ENCODE measurements at regions not wholly inside any gene's neighbourhood (a gene's known extent, or its start where the extent isn't known, plus 50 kb on each side); places are given as distances from the start of the nearest gene placed in this dataset.

DNA sequence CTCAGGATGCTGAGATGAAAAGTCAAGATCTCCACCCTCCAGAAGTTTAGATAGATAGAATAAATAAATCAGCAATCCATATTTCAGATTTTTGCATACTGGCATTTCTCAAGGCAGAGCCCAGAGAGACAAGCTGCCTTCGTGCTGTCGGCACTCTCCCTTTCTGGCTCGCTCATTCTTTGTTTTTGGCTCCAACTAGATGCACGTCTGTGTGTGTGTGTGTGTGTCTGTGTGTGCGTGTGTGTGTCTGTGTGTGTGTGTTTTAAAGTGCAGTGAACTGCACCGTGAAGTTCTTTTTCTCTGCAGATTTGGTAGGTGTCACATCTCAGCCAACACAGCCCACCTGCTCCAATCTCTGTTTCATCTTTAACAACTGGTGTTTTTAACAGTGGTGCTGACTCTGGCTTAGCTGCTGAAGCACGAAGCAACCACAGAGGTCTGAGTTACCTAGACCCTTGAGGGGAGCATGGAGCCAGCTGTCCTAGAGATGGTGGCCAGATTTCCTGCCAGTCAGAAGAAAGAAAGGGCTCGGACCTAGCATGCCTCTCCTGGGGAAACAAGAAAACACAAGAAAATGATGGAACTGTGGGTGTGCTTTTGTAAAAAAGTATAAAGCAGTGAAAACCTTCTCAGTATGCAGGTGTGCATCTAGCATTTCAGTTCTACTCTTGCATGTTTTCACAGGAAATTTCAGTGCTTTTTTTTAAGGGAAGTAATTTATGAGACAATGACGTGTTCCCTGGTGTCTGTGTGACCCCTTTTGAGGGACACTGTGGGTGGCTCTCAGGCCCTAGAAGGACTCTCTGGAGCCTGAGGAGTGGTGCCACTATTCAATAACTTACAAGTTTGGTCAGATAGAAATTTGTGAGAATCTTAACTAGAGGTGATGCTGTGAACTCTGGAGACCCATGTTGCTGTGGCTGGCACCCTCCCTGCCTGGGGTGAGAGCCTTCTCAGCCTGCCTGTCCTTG, 364.3 kb downstream of the RNF144A start (continued):
- no peak for TF ChIP-seq CLOCK (CRISPR knock-in tag; IDR thresholded peaks at IDR 0.05; ENCODE audit: borderline replicate concordance)
- TF ChIP-seq ZNF589 (CRISPR knock-in tag; IDR thresholded peaks at IDR 0.05; ENCODE audit: low read depth), result no peak

DNA sequence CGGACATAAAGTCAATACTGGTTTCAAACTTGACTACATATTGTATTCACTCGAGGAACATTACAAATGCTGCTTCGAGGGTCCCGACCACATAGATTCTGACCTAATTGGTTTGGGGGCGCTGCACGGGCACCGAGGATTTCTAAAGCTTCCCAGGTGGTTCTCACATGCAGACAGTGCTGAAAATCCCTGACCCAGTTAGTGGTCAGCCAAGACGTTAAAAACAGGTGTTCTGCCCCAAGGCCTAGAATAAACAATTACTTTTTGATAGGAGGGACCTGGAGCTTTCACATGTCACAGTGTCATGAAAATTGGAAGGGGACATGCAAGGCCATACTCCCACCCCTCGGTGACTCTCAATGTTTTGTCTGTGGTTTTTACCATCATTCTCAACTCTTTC, 368.9 kb downstream of the RNF144A start:
- ChIA-PET POLR2A (no interaction called here), CTCF (ENCODE audit: low intra/inter-chr PET ratio) (no interaction called here)
- ATAC-seq, result no peak
- WGBS (ENCODE audit: insufficient coverage, low coverage, missing lambda C conversion rate), result 0% methylated on average over 9 of the region's 9 CpGs
- BruUV-seq (replicated peaks), result no TSS peak
- H3K27ac ChIP-seq (ENCODE audit: extremely low read depth, low read depth, low read length), result no peak overlapping the region
- no peaks in the 10 kb centered on the region for H4K20me1 ChIP-seq (replicated peaks; ENCODE audit: control insufficient read depth, insufficient read depth, low read length)
- no peak overlapping the region for H3K4me3 ChIP-seq
- H3K27me3 ChIP-seq (ENCODE audit: control insufficient read depth in 2 of 2, insufficient read depth in 2 of 2, low read length in 2 of 2), result no peaks in the 10 kb centered on the region; a peak in 2 of 5 replicates
- in situ Hi-C loops (cut with MboI), result no loop called here
- TF ChIP-seq NFE2 (IDR thresholded peaks at IDR 0.05; ENCODE audit: low read depth) (no peak), SREBF1 (IDR thresholded peaks at IDR 0.05; ENCODE audit: borderline replicate concordance, low read depth, low read length) (no peak), ZBTB33 (CRISPR knock-in tag; IDR thresholded peaks at IDR 0.05) (no peak), ZKSCAN8 (CRISPR knock-in tag; IDR thresholded peaks at IDR 0.05) (no peak)
- no peaks in the 10 kb centered on the region for H3K79me2 ChIP-seq (ENCODE audit: control insufficient read depth, insufficient read depth, low read length)
- H3K36me3 ChIP-seq (ENCODE audit: control insufficient read depth, insufficient read depth, low read length), result no peaks in the 10 kb centered on the region
- FAIRE-seq, result no peak
- H3K4me1 ChIP-seq (replicated peaks in 1 of 2; ENCODE audit: control insufficient read depth in 2 of 2, insufficient read depth in 2 of 2, low read length in 2 of 2), result no peaks in the 10 kb centered on the region
- H2AFZ ChIP-seq (ENCODE audit: low read depth, low read length), result no peak overlapping the region
- DNase-seq (ENCODE audit: extremely low read depth in 1 of 4, low spot score in 3 of 4), result no peak
- H3K4me2 ChIP-seq (ENCODE audit: insufficient read depth, low read length), result no peak overlapping the region
- intact Hi-C loops (cut with micrococcal nuclease), result no loop called here
- no peak overlapping the region for H3K9ac ChIP-seq (ENCODE audit: insufficient read depth in 1 of 2, low read depth in 2 of 2, low read length in 2 of 2)
- H3K9me3 ChIP-seq (replicated peaks; ENCODE audit: control insufficient read depth, insufficient read depth, low read depth, low read length), result no peaks in the 10 kb centered on the region
- H3K9me1 ChIP-seq (ENCODE audit: control insufficient read depth, insufficient read depth, low read length), result no peaks in the 10 kb centered on the region

All from K562 (cell line).